ENCODE measurements at regions not wholly inside any gene's neighbourhood (a gene's known extent, or its start where the extent isn't known, plus 50 kb on each side); places are given as distances from the start of the nearest gene placed in this dataset.
"Not testable (repeated sequence)": the region's sequence is repeated elsewhere in the genome, so short reads cannot be mapped to it uniquely, and the experiment has no call there.

DNA sequence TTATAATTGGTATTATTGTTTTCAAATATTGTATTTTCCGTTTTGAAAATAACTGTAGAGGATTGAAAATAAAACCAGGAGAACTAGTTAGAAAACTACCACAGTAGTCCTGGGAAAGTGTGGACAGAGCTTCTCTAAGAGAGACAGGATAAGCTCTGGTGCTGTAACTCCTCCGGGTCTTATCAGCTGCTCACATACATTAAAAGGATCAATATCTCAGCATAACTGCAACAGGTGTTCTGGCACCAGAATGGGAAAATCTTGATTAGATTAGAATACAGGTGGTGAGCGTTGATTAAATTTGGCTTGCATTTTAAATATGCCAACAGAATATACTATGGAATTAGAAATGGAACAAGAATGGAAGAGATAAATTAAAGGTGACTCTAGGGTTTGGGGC, 1138.9 kb upstream of the ADGRB3 start:
- Histone ChIP-seq H3K27ac (ENCODE audit: low read depth, low read length) (no peak overlapping the region), H3K36me3 (ENCODE audit: control insufficient read depth in 5 of 5, insufficient read depth in 5 of 5, low read length in 5 of 5) (no peaks in the 10 kb centered on the region)

DNA sequence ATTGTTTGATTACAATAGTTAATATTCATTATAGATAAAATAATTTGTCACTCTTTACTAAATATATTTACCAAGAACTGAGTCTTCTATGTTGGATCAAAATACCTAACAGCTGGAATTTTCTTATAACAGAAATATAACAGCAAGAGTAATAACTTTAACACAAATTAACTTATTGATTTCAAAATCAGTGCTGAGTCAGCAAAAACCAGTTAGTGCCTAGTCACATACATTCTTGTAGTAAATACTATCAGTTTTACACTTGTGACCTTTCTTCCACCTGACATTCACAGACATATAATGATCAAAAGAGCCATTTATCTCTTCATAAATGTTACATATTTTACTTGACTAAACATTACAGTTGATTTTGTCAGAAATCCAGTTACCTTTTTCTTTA, 1141.4 kb upstream of the ADGRB3 start:
- H3K27me3 ChIP-seq (ENCODE audit: control insufficient read depth in 5 of 5, insufficient read depth in 4 of 5, low read length in 5 of 5): no peaks in the 10 kb centered on the region
- no peak overlapping the region for H3K9ac ChIP-seq (ENCODE audit: low read length in 5 of 5)
- no peaks in the 10 kb centered on the region for H3K4me1 ChIP-seq (ENCODE audit: control insufficient read depth in 5 of 5, insufficient read depth in 5 of 5, low read length in 5 of 5)
- H3K36me3 ChIP-seq (ENCODE audit: control insufficient read depth in 5 of 5, insufficient read depth in 5 of 5, low read length in 5 of 5): no peaks in the 10 kb centered on the region
- peaks cover 0 to 3% (median 0%) of the 10 kb centered on the region in 5 donors for H3K9me3 ChIP-seq (ENCODE audit: control insufficient read depth in 5 of 5, low read length in 5 of 5)
- H3K27ac ChIP-seq (ENCODE audit: low read depth, low read length): no peak overlapping the region
- no peak overlapping the region for H3K4me3 ChIP-seq (ENCODE audit: low read depth in 1 of 5, low read length in 5 of 5)

More for the DNA sequence above, 1138.9 kb upstream of the ADGRB3 start:
- Histone ChIP-seq H3K4me3 (ENCODE audit: low read depth in 1 of 5, low read length in 5 of 5) (no peak overlapping the region), H3K9ac (ENCODE audit: low read length in 5 of 5) (no peak overlapping the region), H3K27me3 (ENCODE audit: control insufficient read depth in 5 of 5, insufficient read depth in 4 of 5, low read length in 5 of 5) (no peaks in the 10 kb centered on the region), H3K4me1 (ENCODE audit: control insufficient read depth in 5 of 5, insufficient read depth in 5 of 5, low read length in 5 of 5) (no peaks in the 10 kb centered on the region), H3K9me3 (ENCODE audit: control insufficient read depth in 5 of 5, low read length in 5 of 5) (peaks cover 0 to 3% (median 0%) of the 10 kb centered on the region in 5 donors)

DNA sequence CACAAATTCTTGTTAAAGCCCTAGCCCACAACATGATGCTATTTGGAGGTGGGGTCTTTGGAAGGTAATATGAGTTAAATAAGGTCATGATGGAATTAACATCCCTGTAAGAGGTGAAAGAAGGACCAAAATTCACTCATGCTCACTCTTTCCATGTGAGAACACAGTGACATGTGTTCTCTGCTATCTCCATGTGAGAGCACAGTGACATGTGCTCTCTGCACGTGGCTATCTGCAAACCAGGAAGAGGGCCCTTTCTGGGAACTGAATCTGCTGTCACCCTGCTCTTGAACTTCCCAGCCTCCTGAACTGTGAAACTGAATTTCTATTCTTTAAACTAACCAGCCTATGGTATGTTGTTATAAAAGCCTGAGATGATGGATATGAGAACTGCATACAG, 1159.4 kb upstream of the ADGRB3 start:
- no peaks in the 10 kb centered on the region for H3K27me3 ChIP-seq (ENCODE audit: control insufficient read depth in 5 of 5, insufficient read depth in 4 of 5, low read length in 5 of 5)
- no peaks in the 10 kb centered on the region for H3K36me3 ChIP-seq (ENCODE audit: control insufficient read depth in 5 of 5, insufficient read depth in 5 of 5, low read length in 5 of 5)
- no peak overlapping the region for H3K9ac ChIP-seq (ENCODE audit: low read length in 5 of 5)
- H3K4me1 ChIP-seq (ENCODE audit: control insufficient read depth in 5 of 5, insufficient read depth in 5 of 5, low read length in 5 of 5): no peaks in the 10 kb centered on the region
- no peak overlapping the region for H3K4me3 ChIP-seq (ENCODE audit: low read depth in 1 of 5, low read length in 5 of 5)
- H3K27ac ChIP-seq (ENCODE audit: low read depth, low read length): no peak overlapping the region
- no peaks in the 10 kb centered on the region for H3K9me3 ChIP-seq (ENCODE audit: control insufficient read depth in 5 of 5, low read length in 5 of 5)

GRCh38 chr6:67467341-67467740, 1167.7 kb upstream of the ADGRB3 start:
- H3K4me1 ChIP-seq (ENCODE audit: control insufficient read depth in 5 of 5, insufficient read depth in 5 of 5, low read length in 5 of 5): no peaks in the 10 kb centered on the region
- H3K27ac ChIP-seq (ENCODE audit: low read depth, low read length): no peak overlapping the region
- no peak overlapping the region for H3K4me3 ChIP-seq (ENCODE audit: low read depth in 1 of 5, low read length in 5 of 5)

GRCh38 chr6:67462725-67463124, 1172.4 kb upstream of the ADGRB3 start:
- H3K9ac ChIP-seq (ENCODE audit: low read length in 5 of 5); H3K27ac ChIP-seq (ENCODE audit: low read depth, low read length); H3K36me3 ChIP-seq (ENCODE audit: control insufficient read depth in 5 of 5, insufficient read depth in 5 of 5, low read length in 5 of 5); H3K4me3 ChIP-seq (ENCODE audit: low read depth in 1 of 5, low read length in 5 of 5); H3K4me1 ChIP-seq (ENCODE audit: control insufficient read depth in 5 of 5, insufficient read depth in 5 of 5, low read length in 5 of 5); H3K27me3 ChIP-seq (ENCODE audit: control insufficient read depth in 5 of 5, insufficient read depth in 4 of 5, low read length in 5 of 5): not testable (repeated sequence)
- H3K9me3 ChIP-seq (ENCODE audit: control insufficient read depth in 5 of 5, low read length in 5 of 5): peaks cover 0 to 15% (median 11%) of the 10 kb centered on the region in 5 donors

More at GRCh38 chr6:67467341-67467740, 1167.7 kb upstream of the ADGRB3 start:
- Histone ChIP-seq H3K9me3 (ENCODE audit: control insufficient read depth in 5 of 5, low read length in 5 of 5) (no peaks in the 10 kb centered on the region), H3K27me3 (ENCODE audit: control insufficient read depth in 5 of 5, insufficient read depth in 4 of 5, low read length in 5 of 5) (no peaks in the 10 kb centered on the region), H3K36me3 (ENCODE audit: control insufficient read depth in 5 of 5, insufficient read depth in 5 of 5, low read length in 5 of 5) (no peaks in the 10 kb centered on the region), H3K9ac (ENCODE audit: low read length in 5 of 5) (no peak overlapping the region)

DNA sequence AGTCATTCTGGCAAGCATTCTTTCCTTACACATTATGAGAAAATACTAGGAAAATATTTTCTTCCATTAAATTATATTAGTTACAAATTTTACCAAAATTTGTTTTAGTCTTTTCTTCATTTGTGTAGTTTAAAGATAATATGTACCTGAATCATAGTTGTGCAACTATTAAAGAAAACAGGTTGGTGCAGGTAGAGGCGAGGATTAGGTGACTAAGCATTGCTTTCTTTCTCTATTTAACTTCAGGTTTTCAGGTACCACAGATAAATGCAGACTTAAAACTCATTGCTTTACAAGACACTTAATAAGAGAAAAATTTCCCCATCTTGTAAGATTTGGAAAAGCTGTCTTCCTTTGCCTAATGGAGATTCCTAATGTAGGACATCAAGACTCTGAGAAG, 1175.5 kb upstream of the ADGRB3 start:
- Histone ChIP-seq H3K36me3 (ENCODE audit: control insufficient read depth in 5 of 5, insufficient read depth in 5 of 5, low read length in 5 of 5) (no peaks in the 10 kb centered on the region), H3K4me3 (ENCODE audit: low read depth in 1 of 5, low read length in 5 of 5) (no peak overlapping the region), H3K9me3 (ENCODE audit: control insufficient read depth in 5 of 5, low read length in 5 of 5) (peaks cover 0 to 21% (median 12%) of the 10 kb centered on the region in 5 donors), H3K27me3 (ENCODE audit: control insufficient read depth in 5 of 5, insufficient read depth in 4 of 5, low read length in 5 of 5) (no peaks in the 10 kb centered on the region), H3K27ac (ENCODE audit: low read depth, low read length) (no peak overlapping the region), H3K9ac (ENCODE audit: low read length in 5 of 5) (no peak overlapping the region), H3K4me1 (ENCODE audit: control insufficient read depth in 5 of 5, insufficient read depth in 5 of 5, low read length in 5 of 5) (no peaks in the 10 kb centered on the region)

GRCh38 chr6:67458265-67458664, 1176.8 kb upstream of the ADGRB3 start:
- H3K4me3 ChIP-seq (ENCODE audit: low read depth in 1 of 5, low read length in 5 of 5): no peak overlapping the region
- H3K36me3 ChIP-seq (ENCODE audit: control insufficient read depth in 5 of 5, insufficient read depth in 5 of 5, low read length in 5 of 5): no peaks in the 10 kb centered on the region
- H3K9me3 ChIP-seq (ENCODE audit: control insufficient read depth in 5 of 5, low read length in 5 of 5): peaks cover 0 to 21% (median 12%) of the 10 kb centered on the region in 5 donors
- H3K27ac ChIP-seq (ENCODE audit: low read depth, low read length): no peak overlapping the region
- no peaks in the 10 kb centered on the region for H3K4me1 ChIP-seq (ENCODE audit: control insufficient read depth in 5 of 5, insufficient read depth in 5 of 5, low read length in 5 of 5)
- H3K27me3 ChIP-seq (ENCODE audit: control insufficient read depth in 5 of 5, insufficient read depth in 4 of 5, low read length in 5 of 5): no peaks in the 10 kb centered on the region
- no peak overlapping the region for H3K9ac ChIP-seq (ENCODE audit: low read length in 5 of 5)

- Histone ChIP-seq H3K4me3 (ENCODE audit: low read depth in 1 of 5, low read length in 5 of 5) (no peak overlapping the region), H3K27me3 (ENCODE audit: control insufficient read depth in 5 of 5, insufficient read depth in 4 of 5, low read length in 5 of 5) (no peaks in the 10 kb centered on the region), H3K4me1 (ENCODE audit: control insufficient read depth in 5 of 5, insufficient read depth in 5 of 5, low read length in 5 of 5) (no peaks in the 10 kb centered on the region), H3K27ac (ENCODE audit: low read depth, low read length) (no peak overlapping the region), H3K36me3 (ENCODE audit: control insufficient read depth in 5 of 5, insufficient read depth in 5 of 5, low read length in 5 of 5) (no peaks in the 10 kb centered on the region), H3K9me3 (ENCODE audit: control insufficient read depth in 5 of 5, low read length in 5 of 5) (peaks cover 0 to 6% (median 0%) of the 10 kb centered on the region in 5 donors), H3K9ac (ENCODE audit: low read length in 5 of 5) (no peak overlapping the region)
Observed at GRCh38 chr6:67451874-67452273, 1183.2 kb upstream of the ADGRB3 start.

- Histone ChIP-seq H3K27ac (ENCODE audit: low read depth, low read length) (no peak overlapping the region), H3K36me3 (ENCODE audit: control insufficient read depth in 5 of 5, insufficient read depth in 5 of 5, low read length in 5 of 5) (no peaks in the 10 kb centered on the region), H3K9me3 (ENCODE audit: control insufficient read depth in 5 of 5, low read length in 5 of 5) (no peaks in the 10 kb centered on the region), H3K9ac (ENCODE audit: low read length in 5 of 5) (no peak overlapping the region), H3K4me3 (ENCODE audit: low read depth in 1 of 5, low read length in 5 of 5) (no peak overlapping the region), H3K27me3 (ENCODE audit: control insufficient read depth in 5 of 5, insufficient read depth in 4 of 5, low read length in 5 of 5) (no peaks in the 10 kb centered on the region), H3K4me1 (ENCODE audit: control insufficient read depth in 5 of 5, insufficient read depth in 5 of 5, low read length in 5 of 5) (no peaks in the 10 kb centered on the region)
Observed at GRCh38 chr6:67450641-67451040, 1184.4 kb upstream of the ADGRB3 start.

- no peaks in the 10 kb centered on the region for H3K27me3 ChIP-seq (ENCODE audit: control insufficient read depth in 5 of 5, insufficient read depth in 4 of 5, low read length in 5 of 5)
- no peak overlapping the region for H3K4me3 ChIP-seq (ENCODE audit: low read depth in 1 of 5, low read length in 5 of 5)
- no peaks in the 10 kb centered on the region for H3K9me3 ChIP-seq (ENCODE audit: control insufficient read depth in 5 of 5, low read length in 5 of 5)
- no peaks in the 10 kb centered on the region for H3K4me1 ChIP-seq (ENCODE audit: control insufficient read depth in 5 of 5, insufficient read depth in 5 of 5, low read length in 5 of 5)
- H3K27ac ChIP-seq (ENCODE audit: low read depth, low read length): no peak overlapping the region
- no peaks in the 10 kb centered on the region for H3K36me3 ChIP-seq (ENCODE audit: control insufficient read depth in 5 of 5, insufficient read depth in 5 of 5, low read length in 5 of 5)
- no peak overlapping the region for H3K9ac ChIP-seq (ENCODE audit: low read length in 5 of 5)
Observed at GRCh38 chr6:67449602-67450001, 1185.5 kb upstream of the ADGRB3 start.

DNA sequence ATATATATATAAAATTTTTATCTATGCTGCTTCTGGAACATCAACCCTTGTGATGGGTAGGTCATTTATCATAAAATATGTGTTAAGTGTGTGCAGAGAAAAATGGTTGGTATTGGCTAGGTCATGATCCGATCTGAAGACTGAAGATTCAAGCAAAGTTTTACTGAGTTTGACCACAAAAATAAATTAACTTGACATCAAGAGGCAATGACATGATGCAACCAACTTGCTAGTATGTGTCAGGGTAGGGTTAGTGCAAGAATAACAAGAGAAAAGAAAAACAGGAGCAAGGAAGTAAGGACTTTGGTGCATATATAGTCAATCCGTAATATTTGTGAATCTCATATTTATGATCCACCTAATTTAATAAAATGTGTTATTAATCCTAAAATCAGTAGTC, 1202.0 kb upstream of the ADGRB3 start:
- Histone ChIP-seq H3K4me1 (ENCODE audit: control insufficient read depth in 5 of 5, insufficient read depth in 5 of 5, low read length in 5 of 5) (no peaks in the 10 kb centered on the region), H3K9ac (ENCODE audit: low read length in 5 of 5) (no peak overlapping the region), H3K27me3 (ENCODE audit: control insufficient read depth in 5 of 5, insufficient read depth in 4 of 5, low read length in 5 of 5) (no peaks in the 10 kb centered on the region)

More for the DNA sequence above, 1202.0 kb upstream of the ADGRB3 start:
- H3K9me3 ChIP-seq (ENCODE audit: control insufficient read depth in 5 of 5, low read length in 5 of 5): no peaks in the 10 kb centered on the region
- H3K4me3 ChIP-seq (ENCODE audit: low read depth in 1 of 5, low read length in 5 of 5): no peak overlapping the region
- no peaks in the 10 kb centered on the region for H3K36me3 ChIP-seq (ENCODE audit: control insufficient read depth in 5 of 5, insufficient read depth in 5 of 5, low read length in 5 of 5)
- no peak overlapping the region for H3K27ac ChIP-seq (ENCODE audit: low read depth, low read length)

Data from subcutaneous abdominal adipose tissue (tissue), 5 donors.